ENCODE measurements at regions not wholly inside any gene's neighbourhood (a gene's known extent, or its start where the extent isn't known, plus 50 kb on each side); places are given as distances from the start of the nearest gene placed in this dataset.
A peak's percentile ranks its signal among the peaks of the same experiment; 100 is the strongest.
"Not testable (repeated sequence)": the region's sequence is repeated elsewhere in the genome, so short reads cannot be mapped to it uniquely, and the experiment has no call there.

GRCh38 chr2:55124682-55125081 is 74.4 kb upstream of the RTN4 start:
- H3K27me3 Mint-ChIP-seq, ATAC-seq, POLR2A ChIA-PET, DNase-seq, H3K4me3 Mint-ChIP-seq, H3K36me3 Mint-ChIP-seq, H3K9me3 Mint-ChIP-seq, H3K27ac Mint-ChIP-seq, H3K4me1 Mint-ChIP-seq: not testable (repeated sequence)

- no peak for DNase-seq
- Mint-ChIP-seq H3K27me3 (no peaks in the 10 kb centered on the region), H3K9me3 (peaks cover 0 to 2% (median 0%) of the 10 kb centered on the region in 9 donors), H3K27ac (no peak overlapping the region), H3K4me1 (peaks cover 0 to 6% (median 1%) of the 10 kb centered on the region in 4 donors), H3K4me3 (no peak overlapping the region), H3K36me3 (no peaks in the 10 kb centered on the region)
- ATAC-seq, result no peak
- POLR2A ChIA-PET, result no interaction called here
These were observed 73.6 kb upstream of the RTN4 start for GRCh38 chr2:55123851-55124269.

- ATAC-seq, result no peak
- peak overlapping the region in 1 of 10 donors; percentile 69 for H3K27ac Mint-ChIP-seq
- POLR2A ChIA-PET, result interaction anchor here (1.1 kb wide), 1 partner anchor 13 kb away, joined by 3 read pairs; no protein-coding TSS in a partner anchor
- H3K4me1 Mint-ChIP-seq, result peaks cover 0 to 11% (median 1%) of the 10 kb centered on the region in 4 donors
- no peaks in the 10 kb centered on the region for H3K9me3 Mint-ChIP-seq
- H3K36me3 Mint-ChIP-seq, result no peaks in the 10 kb centered on the region
- H3K27me3 Mint-ChIP-seq, result no peaks in the 10 kb centered on the region
- no peak overlapping the region for H3K4me3 Mint-ChIP-seq
- no peak for DNase-seq
These were observed 70.5 kb upstream of the RTN4 start for GRCh38 chr2:55120634-55121359.

- Mint-ChIP-seq H3K9me3 (no peaks in the 10 kb centered on the region), H3K27me3 (no peaks in the 10 kb centered on the region), H3K4me1 (peaks cover 0 to 11% (median 1%) of the 10 kb centered on the region in 4 donors), H3K4me3 (no peak overlapping the region), H3K36me3 (no peaks in the 10 kb centered on the region), H3K27ac (peak overlapping the region in 1 of 10 donors; percentile 11)
- POLR2A ChIA-PET, result interaction anchor here (0.5 to 1.1 kb wide), 2 partner anchors 11 to 15 kb away, joined by 3 to 4 read pairs; no protein-coding TSS in a partner anchor
- DNase-seq (no peak), ATAC-seq (no peak)
These were observed 69.6 kb upstream of the RTN4 start for GRCh38 chr2:55119711-55120487.

GRCh38 chr2:55118643-55119083 is 68.4 kb upstream of the RTN4 start:
- no peaks in the 10 kb centered on the region for H3K9me3 Mint-ChIP-seq
- POLR2A ChIA-PET, result interaction anchor here (0.6 to 1.1 kb wide), 2 partner anchors 9 to 14 kb away, joined by 3 read pairs; no protein-coding TSS in a partner anchor
- H3K36me3 Mint-ChIP-seq, result no peaks in the 10 kb centered on the region
- H3K27me3 Mint-ChIP-seq, result no peaks in the 10 kb centered on the region
- H3K27ac Mint-ChIP-seq, result no peak overlapping the region
- no peak for ATAC-seq
- H3K4me3 Mint-ChIP-seq, result no peak overlapping the region
- H3K4me1 Mint-ChIP-seq, result peaks cover 0 to 11% (median 1%) of the 10 kb centered on the region in 4 donors
- DNase-seq, result no peak

GRCh38 chr2:55116966-55117365 is 66.7 kb upstream of the RTN4 start:
- no peaks in the 10 kb centered on the region for H3K27me3 Mint-ChIP-seq
- POLR2A ChIA-PET, result no interaction called here
- H3K4me3 Mint-ChIP-seq, result no peak overlapping the region
- H3K27ac Mint-ChIP-seq, result no peak overlapping the region
- H3K36me3 Mint-ChIP-seq, result no peaks in the 10 kb centered on the region
- no peaks in the 10 kb centered on the region for H3K9me3 Mint-ChIP-seq
- DNase-seq (no peak), ATAC-seq (no peak)
- peaks cover 0 to 23% (median 2%) of the 10 kb centered on the region in 4 donors for H3K4me1 Mint-ChIP-seq

GRCh38 chr2:55116598-55116964 is 66.3 kb upstream of the RTN4 start:
- no peak for DNase-seq
- no peak for ATAC-seq
- Mint-ChIP-seq H3K4me3 (no peak overlapping the region), H3K9me3 (no peaks in the 10 kb centered on the region), H3K27me3 (peaks cover 0 to 3% (median 0%) of the 10 kb centered on the region in 5 donors), H3K36me3 (no peaks in the 10 kb centered on the region), H3K4me1 (peaks cover 0 to 27% (median 3%) of the 10 kb centered on the region in 4 donors), H3K27ac (no peak overlapping the region)
- POLR2A ChIA-PET, result no interaction called here

- no peaks in the 10 kb centered on the region for H3K9me3 Mint-ChIP-seq
- H3K27ac Mint-ChIP-seq, result no peak overlapping the region
- DNase-seq (no peak), ATAC-seq (no peak)
- peaks cover 0 to 3% (median 0%) of the 10 kb centered on the region in 5 donors for H3K27me3 Mint-ChIP-seq
- H3K4me1 Mint-ChIP-seq, result peaks cover 0 to 28% (median 3%) of the 10 kb centered on the region in 4 donors
- no peaks in the 10 kb centered on the region for H3K36me3 Mint-ChIP-seq
- POLR2A ChIA-PET, result interaction anchor here (0.7 kb wide), 1 partner anchor 113 kb away, joined by 4 read pairs; no protein-coding TSS in a partner anchor
- H3K4me3 Mint-ChIP-seq, result no peak overlapping the region
These were observed 65.7 kb upstream of the RTN4 start for GRCh38 chr2:55115761-55116597.

GRCh38 chr2:55114597-55114996 is 64.3 kb upstream of the RTN4 start:
- ATAC-seq, result no peak
- Mint-ChIP-seq H3K4me1 (peaks cover 0 to 25% (median 2%) of the 10 kb centered on the region in 4 donors), H3K27ac (no peak overlapping the region), H3K36me3 (no peaks in the 10 kb centered on the region), H3K9me3 (no peaks in the 10 kb centered on the region), H3K27me3 (peaks cover 0 to 3% (median 0%) of the 10 kb centered on the region in 5 donors), H3K4me3 (no peak overlapping the region)
- POLR2A ChIA-PET, result no interaction called here
- DNase-seq, result no peak

- peaks cover 0 to 3% (median 0%) of the 10 kb centered on the region in 5 donors for H3K27me3 Mint-ChIP-seq
- H3K4me3 Mint-ChIP-seq, result no peak overlapping the region
- no peak for DNase-seq
- no peak for ATAC-seq
- POLR2A ChIA-PET, result no interaction called here
- H3K27ac Mint-ChIP-seq, result peak overlapping the region in 1 of 10 donors; percentile 53
- H3K9me3 Mint-ChIP-seq, result no peaks in the 10 kb centered on the region
- peaks cover 0 to 23% (median 2%) of the 10 kb centered on the region in 4 donors for H3K4me1 Mint-ChIP-seq
- no peaks in the 10 kb centered on the region for H3K36me3 Mint-ChIP-seq
These were observed 63.8 kb upstream of the RTN4 start for GRCh38 chr2:55114082-55114481.

GRCh38 chr2:55112229-55113031 is 62.2 kb upstream of the RTN4 start:
- no peaks in the 10 kb centered on the region for H3K9me3 Mint-ChIP-seq
- ATAC-seq, result no peak
- H3K36me3 Mint-ChIP-seq, result no peaks in the 10 kb centered on the region
- peak overlapping the region in 1 of 10 donors; percentile 93 for H3K27ac Mint-ChIP-seq
- POLR2A ChIA-PET, result no interaction called here
- no peak for DNase-seq
- H3K4me3 Mint-ChIP-seq, result no peak overlapping the region
- peaks cover 0 to 17% (median 2%) of the 10 kb centered on the region in 4 donors for H3K4me1 Mint-ChIP-seq
- peaks cover 0 to 3% (median 0%) of the 10 kb centered on the region in 5 donors for H3K27me3 Mint-ChIP-seq
